ENCODE measurements at regions not wholly inside any gene's neighbourhood (a gene's known extent, or its start where the extent isn't known, plus 50 kb on each side); places are given as distances from the start of the nearest gene placed in this dataset.

GRCh38 chr10:6962576-6962975, 382.5 kb upstream of the PRKCQ start:
- H3K27ac ChIP-seq = no peak overlapping the region
- no peak for DNase-seq
- H3K4me1 ChIP-seq = peaks cover 0 to 8% (median 0%) of the 10 kb centered on the region in 12 donors
- WGBS, 4 donors = 77 to 81% (median 78%) methylated on average over 6 of the region's 6 CpGs
- ATAC-seq = no peak
- intact Hi-C loops (cut with DNase I) = no loop called here
- no peak overlapping the region for H3K4me3 ChIP-seq
- TF ChIP-seq POLR2A (IDR thresholded peaks at IDR 0.05) (no peak), CTCF (IDR thresholded peaks at IDR 0.05) (no peak)
- H3K9me3 ChIP-seq = no peaks in the 10 kb centered on the region
- no peaks in the 10 kb centered on the region for H3K27me3 ChIP-seq
- H3K36me3 ChIP-seq = no peaks in the 10 kb centered on the region

- Histone ChIP-seq H3K27ac (no peak overlapping the region), H3K36me3 (no peaks in the 10 kb centered on the region), H3K9me3 (no peaks in the 10 kb centered on the region), H3K4me1 (peaks cover 0 to 8% (median 0%) of the 10 kb centered on the region in 12 donors), H3K27me3 (no peaks in the 10 kb centered on the region), H3K4me3 (no peak overlapping the region)
- no peak for TF ChIP-seq CTCF (IDR thresholded peaks at IDR 0.05)
- TF ChIP-seq POLR2A (IDR thresholded peaks at IDR 0.05) = no peak
- ATAC-seq (no peak), DNase-seq (no peak)
- 83 to 100% (median 93%) methylated on average over 1 of the region's 1 CpG for WGBS, 4 donors
- intact Hi-C loops (cut with DNase I) = no loop called here
These were observed 378.6 kb upstream of the PRKCQ start for GRCh38 chr10:6958711-6959110.

GRCh38 chr10:6958254-6958653, 378.2 kb upstream of the PRKCQ start:
- H3K36me3 ChIP-seq = no peaks in the 10 kb centered on the region
- no peaks in the 10 kb centered on the region for H3K9me3 ChIP-seq
- H3K27ac ChIP-seq = no peak overlapping the region
- TF ChIP-seq POLR2A (IDR thresholded peaks at IDR 0.05) (no peak), CTCF (IDR thresholded peaks at IDR 0.05) (no peak)
- DNase-seq (no peak), ATAC-seq (no peak)
- intact Hi-C loops (cut with DNase I) = no loop called here
- 5 to 11% (median 7%) methylated on average over 1 of the region's 1 CpG for WGBS, 4 donors
- no peaks in the 10 kb centered on the region for H3K27me3 ChIP-seq
- H3K4me3 ChIP-seq = no peak overlapping the region
- H3K4me1 ChIP-seq = peaks cover 0 to 8% (median 0%) of the 10 kb centered on the region in 12 donors

- no peak for ATAC-seq
- TF ChIP-seq CTCF (IDR thresholded peaks at IDR 0.05) (no peak), POLR2A (IDR thresholded peaks at IDR 0.05) (no peak)
- Histone ChIP-seq H3K4me1 (peaks cover 0 to 8% (median 0%) of the 10 kb centered on the region in 12 donors), H3K27ac (no peak overlapping the region), H3K9me3 (no peaks in the 10 kb centered on the region), H3K36me3 (no peaks in the 10 kb centered on the region), H3K27me3 (no peaks in the 10 kb centered on the region), H3K4me3 (no peak overlapping the region)
- 61 to 83% (median 67%) methylated on average over 4 of the region's 4 CpGs for WGBS, 4 donors
- intact Hi-C loops (cut with DNase I) = no loop called here
- no peak for DNase-seq
These were observed 377.8 kb upstream of the PRKCQ start for GRCh38 chr10:6957851-6958250.
